HUDEP-2 (cell line): ENCODE measurements at regions not wholly inside any gene's neighbourhood (a gene's known extent, or its start where the extent isn't known, plus 50 kb on each side); places are given as distances from the start of the nearest gene placed in this dataset.
"Not testable (repeated sequence)": the region's sequence is repeated elsewhere in the genome, so short reads cannot be mapped to it uniquely, and the experiment has no call there.

ENCODE experiments used
- DNase-seq, 76 experiments: peaks; one replicate each; lab custom pipeline; 2025; ENCODE audit not compliant: unreplicated experiment in 76 of 76; lab: John Stamatoyannopoulos, UW

- DNase-seq: no peak
Observed at GRCh38 chr1:100597061-100597741, 59.3 kb downstream of the GPR88 start.

DNA sequence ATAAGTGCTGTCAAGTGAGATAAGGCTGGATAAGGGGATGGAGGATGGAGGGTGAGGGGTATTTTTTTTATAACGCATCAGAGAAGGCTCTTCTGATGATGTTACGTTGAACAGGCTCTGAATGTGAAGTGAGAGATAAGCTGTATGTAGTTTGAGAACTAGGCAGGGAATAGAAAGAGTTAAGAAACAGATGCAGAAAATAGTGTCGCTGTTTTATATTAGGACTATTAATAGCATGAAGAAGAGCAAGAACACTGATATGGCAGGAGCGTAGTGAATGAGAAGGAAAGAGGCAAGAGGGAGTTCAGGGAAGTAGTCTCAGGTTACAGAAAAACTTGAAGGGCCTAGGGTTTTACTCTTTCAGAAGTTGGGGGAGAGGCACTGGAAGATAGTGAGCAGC is 59.8 kb downstream of the GPR88 start:
- DNase-seq: no peak

DNA sequence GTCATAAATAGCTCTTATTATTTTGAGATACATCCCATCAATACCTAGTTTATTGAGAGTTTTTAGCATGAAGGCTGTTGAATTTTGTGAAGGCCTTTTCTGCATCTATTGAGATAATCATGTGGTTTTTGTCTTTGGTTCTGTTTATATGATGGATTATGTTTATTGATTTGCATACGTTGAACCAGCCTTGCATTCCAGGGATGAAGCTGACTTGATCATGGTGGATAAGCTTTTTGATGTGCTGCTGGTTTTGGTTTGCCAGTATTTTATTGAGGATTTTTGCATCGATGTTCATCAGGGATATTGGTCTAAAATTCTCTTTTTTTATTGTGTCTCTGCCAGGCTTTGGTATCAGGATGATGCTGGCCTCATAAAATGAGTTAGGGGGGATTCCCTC is 62.4 kb downstream of the GPR88 start:
- not testable (repeated sequence) for DNase-seq

- DNase-seq: not testable (repeated sequence)
Observed at GRCh38 chr1:100602028-100602427, 64.1 kb downstream of the GPR88 start.

- no peak for DNase-seq
Observed at GRCh38 chr1:100604372-100604771, 66.4 kb downstream of the GPR88 start.

GRCh38 chr1:100606438-100606837 is 68.5 kb downstream of the GPR88 start:
- peak in 1 of 76 experiments; percentile 1 for DNase-seq

- DNase-seq: no peak
Observed at GRCh38 chr1:100607628-100608240, 69.8 kb downstream of the GPR88 start.

- no peak for DNase-seq
Observed at GRCh38 chr1:100609849-100610248, 71.9 kb downstream of the GPR88 start.

GRCh38 chr1:100611086-100611485 is 73.1 kb downstream of the GPR88 start:
- no peak for DNase-seq

DNA sequence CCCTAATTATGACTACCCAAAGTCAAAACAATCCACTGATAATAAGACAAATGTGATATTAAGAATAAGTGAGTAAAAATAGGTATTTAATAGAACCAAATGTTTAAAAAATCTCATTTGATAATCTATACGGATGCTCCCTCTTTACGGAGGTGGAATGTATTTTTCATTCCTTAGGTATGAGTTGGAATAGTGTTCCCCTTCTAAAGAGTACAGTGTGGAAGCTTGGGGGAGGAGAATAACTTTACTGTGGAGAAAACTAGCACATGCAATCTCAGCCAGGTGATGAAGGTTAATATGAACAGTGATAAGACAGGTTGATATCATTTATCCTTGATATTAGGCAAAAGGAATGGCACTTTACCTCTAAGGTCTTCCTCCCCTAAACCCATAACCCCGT is 74.6 kb downstream of the GPR88 start:
- no peak for DNase-seq

DNA sequence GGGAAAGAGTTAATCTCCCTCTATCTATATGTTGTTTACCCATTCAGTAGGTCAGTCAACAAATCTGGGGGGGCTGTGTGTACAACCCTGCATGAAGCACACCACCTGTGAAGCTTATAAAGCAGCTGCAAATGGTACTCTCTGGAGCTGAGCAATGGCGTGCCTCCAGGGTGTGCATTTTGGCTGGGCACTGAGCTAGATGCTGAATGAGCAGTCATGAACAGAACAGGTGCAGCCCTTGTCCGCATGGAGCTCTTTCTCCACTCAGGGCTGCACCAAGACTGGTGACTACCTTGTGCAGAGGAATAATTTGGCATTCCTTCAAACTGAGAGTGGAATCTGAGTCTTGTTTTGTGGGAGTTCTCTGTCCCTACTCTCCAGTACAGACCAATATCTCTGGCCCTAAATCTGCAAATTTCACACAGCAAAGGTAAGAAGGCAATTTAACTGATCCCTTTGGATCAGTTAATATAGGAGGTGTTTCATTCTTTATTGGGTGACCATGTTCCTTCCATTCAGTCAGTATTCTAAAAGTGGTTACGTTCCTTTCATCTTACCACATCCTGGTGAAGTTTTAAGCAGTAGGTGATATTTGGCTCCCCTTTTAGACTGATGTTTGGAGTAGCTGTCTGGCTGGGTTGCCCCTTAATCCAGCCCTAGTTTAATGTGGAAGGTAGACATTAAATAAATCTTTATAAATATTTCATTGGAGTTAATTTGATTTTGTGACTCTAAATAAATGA is 76.0 kb downstream of the GPR88 start:
- DNase-seq: no peak

DNA sequence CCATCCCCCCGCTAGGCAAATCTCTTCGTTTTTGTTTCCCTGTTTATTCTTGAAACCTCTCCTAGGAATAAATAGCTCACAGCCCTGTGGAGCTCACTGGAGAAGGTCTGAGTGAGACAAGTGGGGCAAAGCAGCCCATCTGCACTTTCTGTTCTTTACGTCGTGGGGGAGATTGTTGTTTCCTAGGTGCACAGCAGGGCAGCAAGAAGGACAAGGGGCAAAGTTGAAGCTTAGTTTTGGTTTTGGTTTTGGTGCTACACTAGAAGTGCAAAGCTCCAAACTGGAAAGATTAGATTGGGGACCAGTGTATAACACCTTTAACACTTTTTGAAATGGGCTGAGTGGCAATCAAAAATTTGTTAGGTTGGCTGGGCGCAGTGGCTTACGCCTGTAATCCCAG is 76.6 kb downstream of the GPR88 start:
- no peak for DNase-seq

- no peak for DNase-seq
Observed at GRCh38 chr1:100615686-100616085, 77.7 kb downstream of the GPR88 start.

- no peak for DNase-seq
Observed at GRCh38 chr1:100616121-100616621, 78.2 kb downstream of the GPR88 start.

GRCh38 chr1:100622037-100622436 is 84.1 kb downstream of the GPR88 start:
- DNase-seq: no peak

- DNase-seq: no peak
Observed at GRCh38 chr1:100622506-100622905, 84.6 kb downstream of the GPR88 start.

DNA sequence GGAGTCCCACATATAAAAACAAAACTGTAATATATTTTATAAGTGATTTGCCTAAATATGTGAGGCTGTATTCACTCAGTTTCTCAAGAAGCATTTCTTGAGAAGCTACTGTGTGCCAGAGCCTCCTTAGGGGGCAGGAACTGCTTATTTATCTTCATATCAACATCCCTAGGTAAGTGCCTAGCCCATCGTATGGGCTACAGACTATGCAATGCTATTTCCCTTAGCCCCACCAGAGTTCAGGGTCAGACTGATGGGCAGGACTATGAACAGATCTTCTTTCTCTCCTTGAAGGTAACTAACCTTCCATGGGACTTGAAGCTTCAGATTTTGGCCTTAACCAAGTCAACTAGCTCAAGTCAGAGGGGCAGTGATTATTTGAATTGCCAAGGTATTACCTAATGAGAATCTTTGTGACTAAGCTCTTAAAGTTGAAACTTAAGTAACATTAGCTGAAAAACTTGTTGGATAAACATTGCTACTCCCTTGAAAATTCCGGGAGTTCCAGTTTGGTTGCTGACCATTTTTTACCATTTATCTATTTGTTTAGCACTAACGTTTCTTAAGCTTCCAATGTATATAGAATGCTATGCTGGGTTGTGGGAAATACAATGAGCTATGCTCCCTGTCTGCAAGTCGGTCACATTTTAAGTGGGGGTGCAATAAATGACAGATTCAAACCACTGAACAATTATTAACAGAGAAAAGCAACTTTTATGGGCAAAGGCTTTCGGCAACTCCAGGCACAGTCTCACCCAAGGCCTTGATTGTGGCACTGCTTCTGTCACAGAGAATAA is 85.2 kb downstream of the GPR88 start:
- DNase-seq: no peak

DNA sequence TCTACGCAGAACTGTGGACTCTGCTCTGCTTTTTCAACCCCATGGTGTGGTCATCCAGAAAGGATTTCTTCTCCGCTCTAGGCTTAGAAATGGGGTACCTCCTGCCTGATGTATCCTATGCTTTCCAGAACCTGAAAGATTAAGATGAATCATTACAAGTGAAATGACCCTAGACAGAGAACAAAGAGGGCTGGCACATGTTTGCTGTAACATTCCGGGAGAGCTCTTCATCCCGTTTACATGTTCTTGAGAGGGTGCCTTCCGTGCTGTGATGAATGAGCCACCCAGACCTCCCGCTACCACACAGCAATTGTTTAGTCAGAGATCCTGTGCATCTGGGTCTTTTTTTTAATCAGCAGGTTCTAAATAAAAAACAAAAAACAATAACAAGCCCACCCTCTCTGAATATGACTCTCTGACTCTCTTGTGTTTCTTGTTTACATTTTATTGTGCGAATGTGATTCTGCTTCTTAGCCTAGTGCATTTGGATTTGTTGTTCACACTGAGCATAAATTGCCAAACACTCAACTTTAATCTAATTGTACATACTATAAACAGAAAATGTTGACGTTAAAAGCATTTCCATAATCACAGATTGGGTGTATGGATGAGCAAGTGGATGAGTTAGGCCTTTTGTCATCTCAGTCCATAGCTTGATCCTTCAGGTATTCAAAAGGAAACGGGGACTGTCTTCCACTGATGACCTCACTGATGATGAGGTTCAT is 87.1 kb downstream of the GPR88 start:
- DNase-seq: no peak

- DNase-seq: no peak
Observed at GRCh38 chr1:100626397-100626796, 88.5 kb downstream of the GPR88 start.

- no peak for DNase-seq
Observed at GRCh38 chr1:100627054-100627716, 89.2 kb downstream of the GPR88 start.
